Neural cell (in vitro differentiated cells): ENCODE measurements at regions not wholly inside any gene's neighbourhood (a gene's known extent, or its start where the extent isn't known, plus 50 kb on each side); places are given as distances from the start of the nearest gene placed in this dataset.

ENCODE experiments used
- H2AFZ ChIP-seq: fragments of 200-600, 300-800 bp; sonication (generic), shearing (Covaris generic); 2 replicates; pipeline ENCODE4 v1.6.0; 2014; ENCODE audit warnings: low read depth, mild to moderate bottlenecking, antibody characterized with exemption, low read length, moderate library complexity
- H3F3A ChIP-seq: fragments of 200-600 bp; shearing (Covaris generic); 2 replicates; pipeline ENCODE4 v1.6.1; 2016; ENCODE audit warnings: mild to moderate bottlenecking, moderate library complexity, mixed read lengths, antibody characterized with exemption, low read length; ENCODE audit not compliant: insufficient read depth, poor library complexity, severe bottlenecking
- H3K27ac ChIP-seq: fragments of 200-600, 300-800 bp; sonication (generic), shearing (Covaris generic); 2 replicates; pipeline ENCODE4 v1.5.1; 2014; ENCODE audit warnings: mild to moderate bottlenecking, low read length, moderate library complexity
- H3K27me3 ChIP-seq: fragments of 300-800, 200-600 bp; sonication (generic), shearing (Covaris generic); 2 replicates; pipeline ENCODE4 v1.6.0; 2014; ENCODE audit warnings: mild to moderate bottlenecking, low read depth, low read length, moderate library complexity; ENCODE audit not compliant: insufficient read depth
- H3K36me3 ChIP-seq: fragments of 300-800, 200-600 bp; sonication (generic), shearing (Covaris generic); 2 replicates; pipeline ENCODE4 v1.5.1; 2014; ENCODE audit warnings: mild to moderate bottlenecking, antibody characterized with exemption, low read length, moderate library complexity; ENCODE audit not compliant: insufficient read depth
- H3K4me2 ChIP-seq: fragments of 300-800, 200-600 bp; sonication (generic), shearing (Covaris generic); 2 replicates; pipeline ENCODE4 v1.6.0; 2014; ENCODE audit warnings: mild to moderate bottlenecking, low read length
- H3K4me3 ChIP-seq: fragments of 300-800, 200-600 bp; sonication (generic), shearing (Covaris generic); 2 replicates; pipeline ENCODE4 v1.5.1; 2014; ENCODE audit warnings: mild to moderate bottlenecking, low read length, moderate library complexity
- H3K79me2 ChIP-seq: fragments of 200-600 bp; shearing (Covaris generic); replicated peaks from 2 replicates; pipeline ENCODE4 v1.6.0; 2014; ENCODE audit warnings: mild to moderate bottlenecking, low read length, moderate library complexity; ENCODE audit not compliant: insufficient read depth
- H3K9ac ChIP-seq: fragments of 300-800, 200-600 bp; sonication (generic), shearing (Covaris generic); 2 replicates; pipeline ENCODE4 v1.6.1; 2016; ENCODE audit warnings: mild to moderate bottlenecking, low read length, mixed read lengths
- H3K9me2 ChIP-seq: fragments of 200-600 bp; shearing (Covaris generic); 2 replicates; pipeline ENCODE4 v1.6.1; 2016; ENCODE audit warnings: mild to moderate bottlenecking, low read length, mixed read lengths; ENCODE audit not compliant: insufficient read depth
- H3K9me3 ChIP-seq: fragments of 200-600, 300-800 bp; sonication (generic), shearing (Covaris generic); 2 replicates; pipeline ENCODE4 v1.6.1; 2016; ENCODE audit warnings: mild to moderate bottlenecking, mixed run types, low read length, moderate library complexity, mixed read lengths
- H4K20me1 ChIP-seq: fragments of 200-600 bp; shearing (Covaris generic); 2 replicates; pipeline ENCODE4 v1.6.1; 2016; ENCODE audit warnings: mild to moderate bottlenecking, mixed run types; ENCODE audit not compliant: insufficient read depth
- CTCF ChIP-seq: fragments of 450-650 bp; IDR thresholded peaks from 2 replicates; pipeline ENCODE4 v1.5.1; 2014; ENCODE audit warnings: antibody characterized with exemption, mild to moderate bottlenecking, moderate library complexity; ENCODE audit not compliant: poor library complexity, severe bottlenecking
- EP300 ChIP-seq: fragments of 450-650 bp; conservative IDR thresholded peaks from 2 replicates; pipeline ENCODE4 v1.6.1; 2014; ENCODE audit warnings: antibody characterized with exemption, mild to moderate bottlenecking, moderate library complexity; ENCODE audit not compliant: poor library complexity, severe bottlenecking
- EZH2 ChIP-seq: fragments of 200-600, 300-800 bp; shearing (Covaris generic), sonication (generic); IDR thresholded peaks from 2 replicates; pipeline ENCODE4 v1.6.1; 2014; ENCODE audit warnings: antibody characterized with exemption, low read length, borderline replicate concordance, mild to moderate bottlenecking; ENCODE audit not compliant: insufficient read depth, poor library complexity, severe bottlenecking
- MXI1 ChIP-seq: fragments of 450-650 bp; conservative IDR thresholded peaks from 2 replicates; pipeline ENCODE4 v1.6.1; 2014; ENCODE audit warnings: antibody characterized with exemption, mild to moderate bottlenecking; ENCODE audit not compliant: poor library complexity, severe bottlenecking
- POLR2AphosphoS5 ChIP-seq: IDR thresholded peaks from 2 replicates; pipeline ENCODE4 v1.6.1; 2012
- RAD21 ChIP-seq: fragments of 450-650 bp; conservative IDR thresholded peaks from 2 replicates; pipeline ENCODE4 v1.6.1; 2014; ENCODE audit warnings: antibody characterized with exemption, mild to moderate bottlenecking, moderate library complexity
- REST ChIP-seq: IDR thresholded peaks from 2 replicates; pipeline ENCODE4 v1.6.1; 2012; ENCODE audit warnings: borderline replicate concordance
- SMC3 ChIP-seq: fragments of 450-650 bp; conservative IDR thresholded peaks from 2 replicates; pipeline ENCODE4 v1.6.1; 2014; ENCODE audit warnings: antibody characterized with exemption, mild to moderate bottlenecking, moderate library complexity; ENCODE audit not compliant: poor library complexity
- TAF1 ChIP-seq: IDR thresholded peaks from 2 replicates; pipeline ENCODE4 v1.6.1; 2012; ENCODE audit warnings: low read depth

DNA sequence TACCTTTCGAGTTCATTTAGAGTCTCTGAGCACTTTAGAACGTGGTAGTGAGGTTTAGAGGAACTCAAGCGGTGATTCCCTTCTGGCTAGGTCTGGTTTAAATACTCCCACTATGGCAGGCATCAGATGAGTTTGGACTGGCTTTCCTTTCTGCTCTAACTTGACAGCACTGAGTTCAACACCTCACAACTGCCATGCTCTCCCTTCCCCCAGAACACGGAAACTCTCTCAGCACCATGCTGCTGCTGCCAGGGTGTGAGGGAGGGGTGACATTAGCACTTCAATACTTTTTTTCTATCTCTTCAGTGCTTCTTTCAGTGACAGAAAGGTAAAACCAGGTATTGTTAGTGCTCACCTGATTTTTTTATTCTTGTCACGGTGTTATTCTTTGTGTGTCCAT, 234.5 kb upstream of the AGTR2 start:
- no peaks in the 10 kb centered on the region for H3K36me3 ChIP-seq
- no peak overlapping the region for H3K9ac ChIP-seq
- no peak overlapping the region for H3K4me3 ChIP-seq
- no peaks in the 10 kb centered on the region for H3K9me3 ChIP-seq
- H3K79me2 ChIP-seq: no peaks in the 10 kb centered on the region
- no peaks in the 10 kb centered on the region for H3K27me3 ChIP-seq
- H4K20me1 ChIP-seq: no peaks in the 10 kb centered on the region
- H3K9me2 ChIP-seq: no peaks in the 10 kb centered on the region
- no peak overlapping the region for H2AFZ ChIP-seq
- no peak overlapping the region for H3K27ac ChIP-seq
- TF ChIP-seq EZH2 (no peak), EP300 (no peak)
- no peak overlapping the region for H3K4me2 ChIP-seq
- no peaks in the 10 kb centered on the region for H3F3A ChIP-seq

GRCh38 chrX:115939070-115939469, 231.5 kb upstream of the AGTR2 start:
- Histone ChIP-seq H3K4me2 (no peak overlapping the region), H3F3A (no peaks in the 10 kb centered on the region), H3K36me3 (no peaks in the 10 kb centered on the region), H3K27me3 (no peaks in the 10 kb centered on the region), H3K27ac (no peak overlapping the region), H3K9me2 (no peaks in the 10 kb centered on the region), H3K4me3 (no peak overlapping the region), H3K79me2 (no peaks in the 10 kb centered on the region), H3K9ac (no peak overlapping the region), H2AFZ (no peak overlapping the region), H4K20me1 (no peaks in the 10 kb centered on the region), H3K9me3 (no peaks in the 10 kb centered on the region)
- TF ChIP-seq CTCF (no peak), POLR2AphosphoS5 (no peak), RAD21 (no peak), SMC3 (no peak), EZH2 (no peak), EP300 (no peak), MXI1 (no peak)

DNA sequence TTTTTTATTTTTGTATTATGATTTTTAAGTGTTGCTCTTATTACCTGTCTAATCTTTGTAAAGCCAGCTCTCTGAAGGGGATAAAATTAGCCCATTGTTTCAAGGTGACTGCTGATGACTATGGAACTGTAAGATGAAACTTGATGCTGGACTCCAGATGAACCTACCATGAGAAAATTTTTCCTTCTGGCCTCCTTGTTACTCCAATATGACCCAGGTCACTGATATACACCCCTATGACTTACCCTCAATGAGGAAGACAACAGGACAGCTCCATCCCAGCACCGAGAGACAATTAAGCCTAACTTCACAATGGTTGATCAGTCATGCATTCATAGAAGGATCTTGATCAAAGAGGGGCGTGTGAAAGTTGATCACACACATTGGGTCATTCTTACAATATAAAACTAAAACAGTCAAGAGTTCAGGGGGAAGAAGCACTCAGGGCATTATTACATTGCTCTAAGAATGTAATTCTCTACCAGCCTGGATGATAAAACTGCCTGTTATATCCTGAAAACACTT, 230.8 kb upstream of the AGTR2 start:
- H3K27ac ChIP-seq: no peak overlapping the region
- no peak for TF ChIP-seq CTCF
- no peak for TF ChIP-seq TAF1
- TF ChIP-seq EP300: no peak
- no peak for TF ChIP-seq MXI1
- no peak for TF ChIP-seq RAD21
- no peak for TF ChIP-seq EZH2
- no peak for TF ChIP-seq SMC3
- TF ChIP-seq POLR2AphosphoS5: no peak
- no peak for TF ChIP-seq REST
- no peaks in the 10 kb centered on the region for H3K36me3 ChIP-seq
- H3K9ac ChIP-seq: no peak overlapping the region
- no peak overlapping the region for H3K4me2 ChIP-seq
- no peaks in the 10 kb centered on the region for H3F3A ChIP-seq
- H3K9me2 ChIP-seq: no peaks in the 10 kb centered on the region
- no peaks in the 10 kb centered on the region for H3K79me2 ChIP-seq
- H3K27me3 ChIP-seq: no peaks in the 10 kb centered on the region
- no peaks in the 10 kb centered on the region for H3K9me3 ChIP-seq
- no peaks in the 10 kb centered on the region for H4K20me1 ChIP-seq
- H2AFZ ChIP-seq: no peak overlapping the region
- H3K4me3 ChIP-seq: no peak overlapping the region
